GM23338 (cell line): ENCODE measurements at regions not wholly inside any gene's neighbourhood (a gene's known extent, or its start where the extent isn't known, plus 50 kb on each side); places are given as distances from the start of the nearest gene placed in this dataset.

Experiments used
- ATAC-seq: fragments of 200-7000 bp; cut with Tn5 transposase; 3 replicates; pipeline ENCODE4 v1.9.1; 2020
- DNase-seq: peaks from one replicate; pipeline ENCODE4 v3.0.0-alpha.2; 2015; ENCODE audit warnings: low spot score
- H2AFZ ChIP-seq: fragments of 200-600 bp; sonication (generic); 2 replicates; pipeline ENCODE4 v1.8.0; 2016; ENCODE audit warnings: antibody characterized with exemption, mild to moderate bottlenecking, moderate library complexity
- H3F3A ChIP-seq: fragments of 200-600 bp; sonication (generic); replicated peaks from 2 replicates; pipeline ENCODE4 v1.8.0; 2017; ENCODE audit warnings: antibody characterized with exemption, mixed run types, low read depth
- H3K27ac ChIP-seq: fragments of 200-600 bp; sonication (generic); 2 replicates; pipeline ENCODE4 v1.6.1; 2016; ENCODE audit warnings: low read depth
- H3K27me3 ChIP-seq: fragments of 200-600 bp; sonication (generic); 2 replicates; pipeline ENCODE4 v1.8.0; 2016; ENCODE audit warnings: mild to moderate bottlenecking, mixed run types, moderate library complexity; ENCODE audit not compliant: insufficient read depth
- H3K36me3 ChIP-seq: fragments of 200-600 bp; sonication (generic); 2 replicates; pipeline ENCODE4 v1.8.0; 2016; ENCODE audit warnings: mild to moderate bottlenecking; ENCODE audit not compliant: insufficient read depth
- H3K4me1 ChIP-seq: fragments of 200-600 bp; sonication (generic); 2 replicates; pipeline ENCODE4 v1.8.0; 2016; ENCODE audit warnings: mild to moderate bottlenecking, moderate library complexity; ENCODE audit not compliant: insufficient read depth
- H3K4me2 ChIP-seq: fragments of 200-600 bp; sonication (generic); 2 replicates; pipeline ENCODE4 v1.7.1; 2017; ENCODE audit warnings: mixed run types
- H3K4me3 ChIP-seq: fragments of 200-600 bp; sonication (generic); 2 replicates; pipeline ENCODE4 v1.6.1; 2016; ENCODE audit warnings: mixed run types
- H3K79me2 ChIP-seq: fragments of 200-600 bp; sonication (generic); replicated peaks from 2 replicates; pipeline ENCODE4 v1.8.0; 2017; ENCODE audit warnings: mild to moderate bottlenecking; ENCODE audit not compliant: insufficient read depth
- H3K9me2 ChIP-seq: fragments of 200-600 bp; sonication (generic); 2 replicates; pipeline ENCODE4 v1.8.0; 2017; ENCODE audit not compliant: insufficient read depth
- H4K20me1 ChIP-seq: fragments of 200-600 bp; sonication (generic); replicated peaks from 2 replicates; pipeline ENCODE4 v1.8.0; 2017; ENCODE audit warnings: mild to moderate bottlenecking; ENCODE audit not compliant: insufficient read depth
- H3K27ac Mint-ChIP-seq: 2 replicates; pipeline ENCODE4 v1.8.0; 2020; ENCODE audit warnings: inconsistent platforms, mild to moderate bottlenecking, moderate library complexity, mixed read lengths
- H3K27me3 Mint-ChIP-seq: 3 replicates; pipeline ENCODE4 v1.8.0; 2022; ENCODE audit warnings: low read depth, mild to moderate bottlenecking, moderate library complexity, mixed read lengths, inconsistent platforms; ENCODE audit not compliant: insufficient read depth, poor library complexity
- H3K36me3 Mint-ChIP-seq: 3 replicates; pipeline ENCODE4 v1.8.0; 2021; ENCODE audit warnings: low read depth, mild to moderate bottlenecking, inconsistent platforms, moderate library complexity, mixed read lengths
- H3K4me1 Mint-ChIP-seq: 3 replicates; pipeline ENCODE4 v1.8.0; 2020; ENCODE audit warnings: mild to moderate bottlenecking, inconsistent platforms, mixed read lengths
- H3K4me3 Mint-ChIP-seq: 3 replicates; pipeline ENCODE4 v1.8.0; 2021; ENCODE audit warnings: moderate library complexity, mild to moderate bottlenecking, inconsistent platforms, mixed read lengths
- H3K9me3 Mint-ChIP-seq: 3 replicates; pipeline ENCODE4 v1.8.0; 2020; ENCODE audit warnings: moderate library complexity, mild to moderate bottlenecking, inconsistent platforms, mixed read lengths
- CREB1 ChIP-seq: fragments of 250-450 bp; sonication (Bioruptor Pico); IDR thresholded peaks from 2 replicates; pipeline ENCODE4 v1.5.0; 2020; ENCODE audit warnings: low read depth, mild to moderate bottlenecking, moderate library complexity
- CTCF ChIP-seq, 2 experiments: fragments of 200-600 bp in 1 of 2; sonication (generic) in 1 of 2; conservative IDR thresholded peaks; 2 replicates each; pipeline versions ENCODE4 v1.5.1 to v1.6.1; 2016 to 2017; ENCODE audit warnings: antibody characterized with exemption in 2 of 2, low read depth in 2 of 2, mild to moderate bottlenecking in 2 of 2, moderate library complexity in 1 of 2
- ETS1 ChIP-seq: IDR thresholded peaks from 2 replicates; pipeline ENCODE4 v1.6.1; 2016; ENCODE audit warnings: antibody characterized with exemption
- EZH2 ChIP-seq: fragments of 200-600 bp; sonication (generic); IDR thresholded peaks from one replicate; pipeline ENCODE4 v1.8.0; 2017; ENCODE audit warnings: antibody characterized with exemption, mild to moderate bottlenecking, low read depth; ENCODE audit not compliant: unreplicated experiment
- EZH2phosphoT487 ChIP-seq: fragments of 200-600 bp; sonication (generic); IDR thresholded peaks from one replicate; pipeline ENCODE4 v1.8.1; 2018; ENCODE audit warnings: antibody characterized with exemption; ENCODE audit not compliant: unreplicated experiment
- JUNB ChIP-seq: IDR thresholded peaks from one replicate; pipeline ENCODE4 v1.6.1; 2016; ENCODE audit warnings: antibody characterized with exemption; ENCODE audit not compliant: unreplicated experiment
- NANOG ChIP-seq: IDR thresholded peaks from 2 replicates; pipeline ENCODE4 v1.6.1; 2016; ENCODE audit warnings: antibody characterized with exemption, borderline replicate concordance
- POLR2AphosphoS5 ChIP-seq: IDR thresholded peaks from 2 replicates; pipeline ENCODE4 v1.6.1; 2016; ENCODE audit warnings: antibody characterized with exemption, low read depth
- STAT1 ChIP-seq: IDR thresholded peaks from one replicate; pipeline ENCODE4 v1.6.1; 2016; ENCODE audit warnings: antibody characterized with exemption; ENCODE audit not compliant: unreplicated experiment
- ZNF114 ChIP-seq: fragments of 250-450 bp; sonication (Bioruptor Pico); IDR thresholded peaks from 2 replicates; pipeline ENCODE4 v1.5.0; 2020; ENCODE audit warnings: mild to moderate bottlenecking, moderate library complexity
- ZNF331 ChIP-seq: fragments of 250-450 bp; sonication (Bioruptor Pico); IDR thresholded peaks from 2 replicates; pipeline ENCODE4 v1.5.0; 2020; ENCODE audit warnings: low read depth, mild to moderate bottlenecking, moderate library complexity
- ZNF462 ChIP-seq: fragments of 250-450 bp; sonication (Bioruptor Pico); IDR thresholded peaks from 2 replicates; pipeline ENCODE4 v1.5.0; 2020; ENCODE audit warnings: mild to moderate bottlenecking, moderate library complexity

- TF ChIP-seq CTCF (conservative IDR thresholded peaks at IDR 0.05; ENCODE audit: low read depth in 2 of 2) (no peak), STAT1 (no peak), ZNF114 (CRISPR knock-in tag) (no peak)
Measured at GRCh38 chr4:122978109-122978508, 55.7 kb upstream of the NUDT6 start (continued).

- Histone ChIP-seq H3K9me2 (no peaks in the 10 kb centered on the region), H3K4me1 (no peaks in the 10 kb centered on the region), H2AFZ (no peak overlapping the region), H3F3A (no peaks in the 10 kb centered on the region), H3K4me3 (no peak overlapping the region), H3K4me2 (no peak overlapping the region), H3K36me3 (peaks cover 34% of the 10 kb centered on the region; the same call in 1 of the 2 replicates), H3K27ac (no peak overlapping the region), H3K79me2 (peaks cover 9% of the 10 kb centered on the region; the same call in 1 of the 2 replicates), H3K27me3 (no peaks in the 10 kb centered on the region), H4K20me1 (no peaks in the 10 kb centered on the region)
- Mint-ChIP-seq H3K9me3 (peaks cover 37% of the 10 kb centered on the region), H3K27ac (no peak overlapping the region), H3K36me3 (peaks cover 73% of the 10 kb centered on the region), H3K4me1 (no peaks in the 10 kb centered on the region), H3K27me3 (peaks cover 2% of the 10 kb centered on the region), H3K4me3 (no peak overlapping the region)
- ATAC-seq (no peak), DNase-seq (no peak)
- TF ChIP-seq EZH2phosphoT487 (no peak), ZNF114 (CRISPR knock-in tag) (no peak), JUNB (no peak), CTCF (conservative IDR thresholded peaks at IDR 0.05; ENCODE audit: low read depth in 2 of 2) (no peak), POLR2AphosphoS5 (no peak), CREB1 (no peak), STAT1 (no peak), ZNF331 (CRISPR knock-in tag) (no peak), NANOG (no peak), EZH2 (no peak), ZNF462 (CRISPR knock-in tag) (no peak), ETS1 (no peak)
Measured at GRCh38 chr4:122978789-122979188, 56.4 kb upstream of the NUDT6 start.
